GM21526 (cell line): ENCODE measurements at regions not wholly inside any gene's neighbourhood (a gene's known extent, or its start where the extent isn't known, plus 50 kb on each side); places are given as distances from the start of the nearest gene placed in this dataset.

Experiments used
- ATAC-seq: cut with Tn5 transposase; IDR thresholded peaks from one replicate; pipeline ENCODE4 v1.9.1; 2021; ENCODE audit warnings: moderate library complexity; ENCODE audit not compliant: unreplicated experiment, low FRiP score

GRCh38 chr1:229068270-229068987 lies 202.5 kb upstream of the RAB4A start:
- ATAC-seq: no peak

GRCh38 chr1:229069176-229069575 lies 201.7 kb upstream of the RAB4A start:
- no peak for ATAC-seq

- ATAC-seq: no peak
Observed at GRCh38 chr1:229070168-229070567, 200.7 kb upstream of the RAB4A start.

GRCh38 chr1:229073251-229073650 lies 197.7 kb upstream of the RAB4A start:
- ATAC-seq: no peak

- ATAC-seq: no peak
Observed at GRCh38 chr1:229075217-229075616, 195.7 kb upstream of the RAB4A start.

GRCh38 chr1:229075716-229076115 lies 195.2 kb upstream of the RAB4A start:
- no peak for ATAC-seq

- no peak for ATAC-seq
Observed at GRCh38 chr1:229076195-229076594, 194.7 kb upstream of the RAB4A start.

GRCh38 chr1:229079016-229079595 lies 191.8 kb upstream of the RAB4A start:
- ATAC-seq: no peak

GRCh38 chr1:229080361-229080760 lies 190.6 kb upstream of the RAB4A start:
- no peak for ATAC-seq

GRCh38 chr1:229085291-229085690 lies 185.6 kb upstream of the RAB4A start:
- no peak for ATAC-seq

DNA sequence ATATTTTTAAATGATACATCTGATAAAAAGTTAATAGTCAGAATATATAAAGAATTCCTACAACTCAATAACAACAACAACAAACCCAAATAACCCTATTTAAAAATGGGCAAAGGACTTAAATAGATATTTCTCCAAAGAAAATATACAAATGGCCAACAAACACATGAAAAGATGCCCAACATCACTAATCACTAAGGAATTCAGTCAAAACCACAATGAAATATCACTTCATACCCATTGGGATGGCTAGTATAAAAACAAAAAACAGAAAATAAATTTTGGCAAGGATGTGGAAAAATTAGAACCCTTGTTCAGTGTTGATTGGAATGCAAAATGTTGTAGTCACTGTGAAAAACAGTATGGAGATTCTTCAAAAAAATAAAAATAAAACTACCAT lies 184.8 kb upstream of the RAB4A start:
- ATAC-seq: no peak

DNA sequence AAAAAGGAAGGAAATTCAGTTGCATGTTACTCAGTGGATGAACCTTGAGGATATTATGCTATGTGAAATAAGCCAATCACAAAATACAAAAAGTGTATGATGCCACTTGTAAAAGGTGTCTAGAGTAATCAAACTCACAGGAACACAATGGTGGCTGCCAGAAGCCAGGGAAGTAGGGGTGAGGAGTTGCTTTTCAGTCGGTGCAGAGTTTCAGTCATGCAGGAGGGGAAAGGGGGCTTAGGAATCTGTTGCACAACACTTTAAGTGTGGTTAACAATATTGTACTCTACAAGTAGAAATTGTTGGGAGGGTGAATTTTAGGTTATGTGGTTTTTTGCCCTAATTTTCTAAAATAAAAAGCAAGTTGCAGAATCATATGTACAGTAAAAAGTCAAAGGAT lies 184.2 kb upstream of the RAB4A start:
- ATAC-seq: no peak

- ATAC-seq: no peak
Observed at GRCh38 chr1:229087339-229087738, 183.6 kb upstream of the RAB4A start.

DNA sequence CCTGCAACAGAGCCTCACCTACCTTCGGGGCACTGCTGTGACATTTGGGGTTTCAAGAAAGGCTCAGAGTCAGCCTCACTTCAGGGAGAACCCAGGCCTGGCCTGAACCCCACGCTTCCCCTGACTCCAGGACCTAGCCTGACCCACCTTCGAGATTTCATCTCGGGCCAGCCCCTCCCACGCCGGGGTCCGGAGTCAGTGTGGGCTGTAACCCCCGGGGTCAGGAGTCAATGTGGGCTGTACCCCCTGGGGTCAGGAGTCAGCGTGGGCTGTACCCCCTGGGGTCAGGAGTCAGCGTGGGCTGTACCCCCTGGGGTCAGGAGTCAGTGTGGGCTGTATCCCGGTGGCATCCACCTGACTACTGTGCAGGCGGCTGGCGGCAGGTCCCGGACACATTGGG lies 183.0 kb upstream of the RAB4A start:
- ATAC-seq: no peak

DNA sequence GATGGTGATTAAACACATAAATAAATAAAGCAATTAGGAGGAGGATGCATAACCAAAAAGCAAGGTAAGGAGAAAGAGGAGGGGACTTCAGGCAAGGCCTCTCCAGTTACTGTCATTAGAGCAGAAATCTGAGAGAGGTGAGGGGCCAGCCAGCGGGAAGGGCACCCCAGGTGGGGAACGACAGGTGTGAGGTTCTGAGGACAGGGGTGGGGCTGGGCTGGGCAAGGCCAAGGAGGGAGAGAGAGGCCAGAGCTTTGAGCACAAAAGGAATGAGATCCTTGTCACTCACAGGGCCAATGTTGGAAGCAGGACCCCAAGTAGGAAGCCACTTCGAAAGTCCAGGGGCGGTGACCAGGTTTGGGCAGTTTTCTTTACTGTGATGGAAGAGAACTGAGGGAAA lies 182.2 kb upstream of the RAB4A start:
- ATAC-seq: no peak

DNA sequence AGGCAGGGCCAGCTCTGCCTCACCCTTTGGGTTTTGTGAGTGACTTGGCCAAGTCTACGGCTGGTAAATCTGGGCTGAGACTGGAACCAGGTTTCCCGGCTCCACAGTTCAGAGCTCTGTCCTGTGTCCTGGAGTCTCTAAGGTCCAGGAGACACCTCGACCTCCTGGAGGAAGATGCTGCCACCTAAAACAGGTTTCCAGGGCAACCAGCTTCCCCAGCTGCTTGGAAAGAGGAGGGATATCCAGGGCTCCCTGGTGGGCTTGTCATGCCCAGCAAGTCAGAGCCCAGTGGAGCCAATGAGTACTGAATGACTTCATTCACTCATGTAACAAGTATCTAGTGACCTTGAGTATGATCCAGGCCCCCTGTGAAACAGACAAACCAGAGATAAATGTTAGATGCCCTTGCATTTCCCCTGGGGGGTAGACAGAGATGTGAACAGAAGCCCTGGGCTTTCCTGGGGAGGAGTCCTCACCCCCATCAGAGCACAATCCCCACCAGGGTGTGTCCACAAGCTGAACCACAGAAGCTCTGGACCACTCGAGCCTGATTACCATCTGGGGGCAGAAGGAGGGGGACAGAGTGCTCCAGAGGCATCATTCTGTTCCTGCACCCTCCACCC lies 181.2 kb upstream of the RAB4A start:
- no peak for ATAC-seq

DNA sequence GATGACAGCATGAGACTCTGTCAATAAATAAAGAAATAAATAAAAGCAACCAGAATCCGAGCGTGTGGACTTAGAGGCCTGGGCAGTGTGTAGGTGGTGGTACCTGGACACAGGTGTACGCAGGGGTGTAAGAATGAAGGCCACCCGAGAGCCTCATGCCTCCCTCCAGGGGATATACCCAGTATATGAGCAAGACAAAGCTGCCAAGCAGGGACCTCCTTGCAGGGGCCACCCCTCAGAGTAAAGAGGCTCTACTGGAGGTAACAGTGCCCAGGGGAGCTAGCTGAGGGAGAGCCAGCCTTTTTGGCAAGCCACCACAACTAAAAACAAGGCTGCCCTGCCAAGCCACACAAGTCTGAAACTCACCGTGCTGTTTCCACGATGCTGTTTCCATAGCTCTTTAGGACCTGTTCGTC lies 179.2 kb upstream of the RAB4A start:
- ATAC-seq: no peak

GRCh38 chr1:229092377-229093237 lies 178.3 kb upstream of the RAB4A start:
- ATAC-seq: no peak

- no peak for ATAC-seq
Observed at GRCh38 chr1:229093238-229093540, 177.7 kb upstream of the RAB4A start.

- ATAC-seq: no peak
Observed at GRCh38 chr1:229093609-229094336, 177.1 kb upstream of the RAB4A start.
